HCT116 (cell line): ENCODE measurements at regions not wholly inside any gene's neighbourhood (a gene's known extent, or its start where the extent isn't known, plus 50 kb on each side); places are given as distances from the start of the nearest gene placed in this dataset.

Experiments
- ATAC-seq: fragments of 200-7000 bp; cut with Tn5 transposase; 2 replicates; pipeline ENCODE4 v1.9.1; 2020; ENCODE audit warnings: mild to moderate bottlenecking, moderate library complexity
- BruUV-seq: library from RNA; stranded (reverse); fragments of 400-500 nt; replicated peaks from 2 replicates; lab custom pipeline; 2021; lab: Mats Ljungman, UMichigan
- CTCF ChIA-PET: fragments of 300-600 bp; sonication (Branson Sonifier 250); formaldehyde crosslinking; loops from one replicate; lab custom pipeline; 2021; ENCODE audit warnings: antibody characterized with exemption; lab: Charles Lee
- POLR2A ChIA-PET: fragments of 300-600, 350-600 bp; sonication (Branson Sonifier 250); formaldehyde crosslinking; loops from one replicate; lab custom pipeline; 2021; ENCODE audit warnings: antibody characterized with exemption; lab: Charles Lee
- RAD21 ChIA-PET, 2 experiments: fragments of 300-600 bp; sonication (Branson Sonifier 250); formaldehyde crosslinking; loops; one replicate each; lab custom pipeline; 2023; ENCODE audit warnings: low total read pairs in 2 of 2; ENCODE audit not compliant: uncharacterized antibody in 2 of 2, unreplicated experiment in 2 of 2, low non-redundant PET in 1 of 2; lab: Charles Lee
- DNase-seq: peaks from one replicate; pipeline ENCODE4 v3.0.0-alpha.2; 2010; ENCODE audit warnings: low read depth, low spot score
- H2AFZ ChIP-seq: fragments of 200-600 bp; shearing (Covaris generic), sonication (generic); 2 replicates; pipeline ENCODE4 v1.6.1; 2017; ENCODE audit warnings: low read depth, mixed run types, mixed read lengths, antibody characterized with exemption, low read length; ENCODE audit not compliant: poor library complexity, severe bottlenecking
- H3K27ac ChIP-seq: 2 replicates; pipeline ENCODE4 v1.5.1; 2012; ENCODE audit warnings: low read depth, low read length
- H3K27me3 ChIP-seq: fragments of 200-600 bp; sonication (generic); 2 replicates; pipeline ENCODE4 v1.6.1; 2016; ENCODE audit warnings: mixed run types, low read length, mixed read lengths; ENCODE audit not compliant: insufficient read depth
- H3K36me3 ChIP-seq, 2 experiments: fragments of 200-500 bp in 1 of 2; fragments of 200-600 bp in 1 of 2; sonication (Bioruptor generic) in 1 of 2; sonication (generic) in 1 of 2; 2 replicates each; pipeline versions ENCODE4 v1.5.1 to v1.6.1; 2014 to 2016; ENCODE audit warnings: low read length in 2 of 2, inconsistent platforms in 1 of 2, mixed read lengths in 1 of 2, mixed run types in 1 of 2; ENCODE audit not compliant: insufficient read depth in 2 of 2, control insufficient read depth in 1 of 2
- H3K4me1 ChIP-seq, 2 experiments: fragments of 200-600 bp in 1 of 2; sonication (generic) in 1 of 2; 2 replicates each; pipeline versions ENCODE4 v1.5.1 to v1.6.1; 2012 to 2017; ENCODE audit warnings: low read length in 2 of 2, inconsistent platforms in 1 of 2, mild to moderate bottlenecking in 1 of 2, mixed read lengths in 1 of 2, mixed run types in 1 of 2, moderate library complexity in 1 of 2; ENCODE audit not compliant: insufficient read depth in 2 of 2, control insufficient read depth in 1 of 2
- H3K4me2 ChIP-seq: fragments of 200-600 bp; sonication (generic); 2 replicates; pipeline ENCODE4 v1.6.1; 2017; ENCODE audit warnings: mixed run types, low read length, mixed read lengths
- H3K4me3 ChIP-seq, 2 experiments: fragments of 200-600 bp in 1 of 2; sonication (generic) in 1 of 2; replicated peaks in 1 of 2; 2 replicates each; pipeline ENCODE4 v1.5.1; 2011 to 2016; ENCODE audit warnings: low read length in 2 of 2, control low read depth in 1 of 2, low read depth in 1 of 2, mild to moderate bottlenecking in 1 of 2, mixed read lengths in 1 of 2, mixed run types in 1 of 2
- H3K79me2 ChIP-seq: fragments of 200-600 bp; sonication (generic); 2 replicates; pipeline ENCODE4 v1.6.1; 2017; ENCODE audit warnings: mild to moderate bottlenecking, mixed run types, low read length, moderate library complexity, mixed read lengths; ENCODE audit not compliant: insufficient read depth
- H3K9ac ChIP-seq: fragments of 200-600 bp; sonication (generic); 2 replicates; pipeline ENCODE4 v1.6.1; 2016; ENCODE audit warnings: low read length, mixed read lengths
- H3K9me2 ChIP-seq: fragments of 200-600 bp; sonication (generic), shearing (Covaris generic); 2 replicates; pipeline ENCODE4 v1.6.1; 2017; ENCODE audit warnings: mixed run types, mild to moderate bottlenecking, moderate library complexity; ENCODE audit not compliant: insufficient read depth
- H3K9me3 ChIP-seq, 2 experiments: fragments of 200-500 bp in 1 of 2; fragments of 200-600 bp in 1 of 2; sonication (Bioruptor generic) in 1 of 2; sonication (generic) in 1 of 2; 2 replicates each; pipeline ENCODE4 v1.6.1; 2014 to 2017; ENCODE audit warnings: low read length in 2 of 2, mixed read lengths in 2 of 2, inconsistent platforms in 1 of 2, low read depth in 1 of 2, mild to moderate bottlenecking in 1 of 2, mixed run types in 1 of 2, moderate library complexity in 1 of 2; ENCODE audit not compliant: control insufficient read depth in 1 of 2, insufficient read depth in 1 of 2
- H4K20me1 ChIP-seq: fragments of 200-600 bp; sonication (generic), shearing (Covaris generic); 2 replicates; pipeline ENCODE4 v1.6.1; 2017; ENCODE audit warnings: mixed run types, mild to moderate bottlenecking, moderate library complexity; ENCODE audit not compliant: insufficient read depth
- EGR1 ChIP-seq: IDR thresholded peaks from 2 replicates; pipeline ENCODE4 v1.6.1; 2012; ENCODE audit warnings: low read depth
- FOSL1 ChIP-seq: IDR thresholded peaks from 2 replicates; pipeline ENCODE4 v1.6.1; 2012; ENCODE audit warnings: low read depth
- JUND ChIP-seq: IDR thresholded peaks from 2 replicates; pipeline ENCODE4 v1.6.1; 2012
- MAX ChIP-seq: IDR thresholded peaks from 2 replicates; pipeline ENCODE4 v1.6.1; 2012
- SIN3A ChIP-seq: IDR thresholded peaks from 2 replicates; pipeline ENCODE4 v1.6.1; 2012; ENCODE audit warnings: low read depth
- SP1 ChIP-seq: IDR thresholded peaks from 2 replicates; pipeline ENCODE4 v1.6.1; 2012; ENCODE audit warnings: low read depth
- SRF ChIP-seq: IDR thresholded peaks from 2 replicates; pipeline ENCODE4 v1.6.1; 2012; ENCODE audit warnings: low read depth
- TCF7L2 ChIP-seq: IDR thresholded peaks from 2 replicates; pipeline ENCODE4 v1.7.0; 2011; ENCODE audit warnings: borderline replicate concordance, inconsistent platforms; ENCODE audit not compliant: insufficient read depth, insufficient read length; ENCODE audit errors: extremely low read depth
- ZFX ChIP-seq: fragments of 450-650 bp; IDR thresholded peaks from 2 replicates; pipeline ENCODE4 v1.6.1; 2017
- ZNF274 ChIP-seq: fragments of 200-500 bp; sonication (Bioruptor generic); IDR thresholded peaks from 2 replicates; pipeline ENCODE4 v1.6.1; 2014; ENCODE audit warnings: mild to moderate bottlenecking, low read depth, low read length, inconsistent platforms
- intact Hi-C: fragments of 100-400 bp; cut with micrococcal nuclease; formaldehyde crosslinking; loops from 2 replicates; pipeline ENCODE4 v1.10.0; 2022
- TF ChIP-seq, protein P1 (sequence below): IDR thresholded peaks from 2 replicates; pipeline ENCODE4 v1.6.1; 2012

GRCh38 chr17:70562137-70562536, 392.8 kb downstream of the KCNJ2 start:
- Histone ChIP-seq H3K27ac (no peak overlapping the region), H3K36me3 (no peaks in the 10 kb centered on the region), H3K4me1 (no peaks in the 10 kb centered on the region), H3K9me2 (no peaks in the 10 kb centered on the region), H3K9ac (no peak overlapping the region), H4K20me1 (no peaks in the 10 kb centered on the region), H3K27me3 (no peaks in the 10 kb centered on the region), H3K4me3 (no peak overlapping the region), H3K4me2 (no peak overlapping the region), H2AFZ (no peak overlapping the region), H3K79me2 (no peaks in the 10 kb centered on the region), H3K9me3 (no peaks in the 10 kb centered on the region)
- TF ChIP-seq JUND (no peak), SRF (no peak), MAX (no peak), FOSL1 (no peak), SIN3A (no peak), EGR1 (no peak), ZNF274 (no peak)
- TF ChIP-seq, protein P1, sequence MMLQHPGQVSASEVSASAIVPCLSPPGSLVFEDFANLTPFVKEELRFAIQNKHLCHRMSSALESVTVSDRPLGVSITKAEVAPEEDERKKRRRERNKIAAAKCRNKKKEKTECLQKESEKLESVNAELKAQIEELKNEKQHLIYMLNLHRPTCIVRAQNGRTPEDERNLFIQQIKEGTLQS: no peak
- no peak for ATAC-seq
- CTCF ChIA-PET: no interaction called here
- BruUV-seq: no TSS peak
- POLR2A ChIA-PET: no interaction called here
- no peak for DNase-seq
- intact Hi-C loops: no loop called here
- RAD21 ChIA-PET: no interaction called here

GRCh38 chr17:70563281-70563820, 394.0 kb downstream of the KCNJ2 start:
- TF ChIP-seq TCF7L2 (no peak), ZFX (no peak), SP1 (no peak), SIN3A (no peak), EGR1 (no peak)
- TF ChIP-seq, all 23 proteins: peak for 0
- H3K36me3 ChIP-seq: no peaks in the 10 kb centered on the region
- no peaks in the 10 kb centered on the region for H3K9me2 ChIP-seq
- no peak overlapping the region for H3K4me2 ChIP-seq
- intact Hi-C loops: no loop called here
- no peaks in the 10 kb centered on the region for H3K9me3 ChIP-seq
- no peaks in the 10 kb centered on the region for H3K27me3 ChIP-seq
- no peak for DNase-seq
- H3K79me2 ChIP-seq: no peaks in the 10 kb centered on the region
- no peaks in the 10 kb centered on the region for H3K4me1 ChIP-seq
- no peak overlapping the region for H3K4me3 ChIP-seq
- H3K9ac ChIP-seq: no peak overlapping the region
- BruUV-seq: no TSS peak
- POLR2A ChIA-PET: no interaction called here
- RAD21 ChIA-PET: no interaction called here
- CTCF ChIA-PET: no interaction called here
- H4K20me1 ChIP-seq: no peaks in the 10 kb centered on the region
- H2AFZ ChIP-seq: no peak overlapping the region
- no peak overlapping the region for H3K27ac ChIP-seq
- no peak for ATAC-seq
